ENCODE measurements at regions not wholly inside any gene's neighbourhood (a gene's known extent, or its start where the extent isn't known, plus 50 kb on each side); places are given as distances from the start of the nearest gene placed in this dataset.

GRCh38 chr2:191476901-191477300, 201.0 kb upstream of the NABP1 start:
- no peak for TF ChIP-seq GATA2 (IDR thresholded peaks at IDR 0.05; ENCODE audit: low read depth, low read length)

DNA sequence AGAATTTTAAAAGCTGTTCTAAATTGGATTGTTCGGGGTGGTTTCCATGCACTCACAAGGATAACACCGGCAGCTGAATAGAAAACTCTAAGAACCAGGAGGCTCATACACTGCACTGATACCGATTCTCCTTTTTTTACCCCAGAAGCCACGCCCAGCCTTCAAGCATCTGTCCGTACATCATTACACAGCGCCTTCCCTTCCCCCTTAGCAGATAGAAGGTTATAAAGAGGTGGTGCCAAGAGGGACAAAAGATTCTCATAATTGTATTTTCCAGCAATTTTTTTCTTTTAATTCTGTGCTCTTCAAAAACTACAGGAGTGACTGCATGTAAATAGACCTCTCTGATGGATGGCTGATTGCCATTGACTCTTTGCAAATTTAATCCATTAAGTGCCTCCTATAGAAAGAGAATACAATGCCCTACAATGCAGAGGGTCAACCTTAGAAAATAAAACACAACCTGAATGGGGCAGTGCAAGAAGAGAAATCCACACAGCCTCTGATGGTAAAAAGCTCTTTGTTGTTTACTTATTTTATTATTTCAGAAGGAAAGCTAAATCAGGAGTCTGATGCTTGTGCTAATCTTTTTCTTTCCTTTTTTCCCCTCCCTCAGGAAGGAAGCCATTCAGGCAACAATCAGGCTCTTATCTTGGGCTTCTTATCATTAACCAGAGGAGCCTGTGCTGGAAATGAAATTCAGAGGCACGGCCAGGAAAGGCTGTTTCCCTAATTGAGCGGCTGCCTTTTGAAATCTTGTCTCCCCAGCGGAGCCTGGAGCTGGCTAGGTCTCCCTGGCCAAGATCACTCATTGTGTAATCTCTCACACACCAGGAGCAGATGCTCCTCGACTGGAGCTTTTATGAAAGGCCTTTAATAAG, 198.9 kb upstream of the NABP1 start:
- TF ChIP-seq GATA2 (IDR thresholded peaks at IDR 0.05; ENCODE audit: low read depth, low read length) (peak; percentile 95), GATA3 (IDR thresholded peaks at IDR 0.05; ENCODE audit: low read depth, low read length) (peak; percentile 88)

- TF ChIP-seq GATA2 (IDR thresholded peaks at IDR 0.05; ENCODE audit: low read depth, low read length) (no peak), GATA3 (IDR thresholded peaks at IDR 0.05; ENCODE audit: low read depth, low read length) (no peak)
Observed at GRCh38 chr2:191479680-191480023, 198.3 kb upstream of the NABP1 start.

- no peak for TF ChIP-seq GATA2 (IDR thresholded peaks at IDR 0.05; ENCODE audit: low read depth, low read length)
- TF ChIP-seq GATA3 (IDR thresholded peaks at IDR 0.05; ENCODE audit: low read depth, low read length) = no peak
Observed at GRCh38 chr2:191481305-191482070, 196.4 kb upstream of the NABP1 start.

DNA sequence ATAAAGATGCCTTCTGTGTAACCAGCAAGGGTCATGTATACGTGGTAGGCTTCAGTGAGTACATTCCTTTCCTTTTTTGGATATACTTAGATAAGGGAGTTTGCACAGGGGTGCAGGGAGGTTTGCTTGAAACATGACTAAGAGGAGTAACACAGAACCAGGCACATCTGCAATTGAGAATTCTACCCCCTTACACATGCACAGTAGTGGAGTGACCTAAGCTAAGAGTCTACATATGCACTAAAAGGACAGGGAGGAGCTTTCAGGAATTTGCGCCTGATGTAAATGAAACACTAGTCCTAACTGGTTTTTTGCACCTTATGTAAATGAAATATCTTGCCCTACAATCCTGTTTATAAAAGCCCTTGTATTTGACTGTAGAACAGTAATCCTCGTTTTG, 194.8 kb upstream of the NABP1 start:
- TF ChIP-seq GATA3 (IDR thresholded peaks at IDR 0.05; ENCODE audit: low read depth, low read length) = no peak
- no peak for TF ChIP-seq GATA2 (IDR thresholded peaks at IDR 0.05; ENCODE audit: low read depth, low read length)

- TF ChIP-seq GATA2 (IDR thresholded peaks at IDR 0.05; ENCODE audit: low read depth, low read length) (no peak), GATA3 (IDR thresholded peaks at IDR 0.05; ENCODE audit: low read depth, low read length) (no peak)
Observed at GRCh38 chr2:191486584-191487320, 191.2 kb upstream of the NABP1 start.

DNA sequence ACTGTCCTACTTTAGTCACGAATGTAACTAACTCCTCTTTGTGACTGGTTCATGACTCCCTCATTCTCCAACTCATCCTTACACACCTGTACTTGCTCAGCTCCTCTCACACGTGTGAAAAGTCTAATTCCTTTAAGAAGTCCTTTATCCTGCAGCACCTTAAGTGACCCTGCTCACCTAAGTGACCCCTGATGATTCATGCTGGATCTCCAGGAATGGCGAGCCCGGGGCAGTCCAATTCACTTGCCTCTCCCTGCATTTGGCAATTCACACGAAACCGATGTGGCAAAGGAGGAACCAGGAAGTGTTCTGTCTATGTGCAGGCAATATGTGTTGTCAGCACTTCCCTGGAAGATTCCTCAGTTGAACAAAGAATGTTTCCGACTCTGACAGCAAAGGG, 189.8 kb upstream of the NABP1 start:
- TF ChIP-seq GATA2 (IDR thresholded peaks at IDR 0.05; ENCODE audit: low read depth, low read length) (no peak), GATA3 (IDR thresholded peaks at IDR 0.05; ENCODE audit: low read depth, low read length) (no peak)

- TF ChIP-seq GATA2 (IDR thresholded peaks at IDR 0.05; ENCODE audit: low read depth, low read length) = no peak
- TF ChIP-seq GATA3 (IDR thresholded peaks at IDR 0.05; ENCODE audit: low read depth, low read length) = no peak
Observed at GRCh38 chr2:191489177-191489576, 188.8 kb upstream of the NABP1 start.

DNA sequence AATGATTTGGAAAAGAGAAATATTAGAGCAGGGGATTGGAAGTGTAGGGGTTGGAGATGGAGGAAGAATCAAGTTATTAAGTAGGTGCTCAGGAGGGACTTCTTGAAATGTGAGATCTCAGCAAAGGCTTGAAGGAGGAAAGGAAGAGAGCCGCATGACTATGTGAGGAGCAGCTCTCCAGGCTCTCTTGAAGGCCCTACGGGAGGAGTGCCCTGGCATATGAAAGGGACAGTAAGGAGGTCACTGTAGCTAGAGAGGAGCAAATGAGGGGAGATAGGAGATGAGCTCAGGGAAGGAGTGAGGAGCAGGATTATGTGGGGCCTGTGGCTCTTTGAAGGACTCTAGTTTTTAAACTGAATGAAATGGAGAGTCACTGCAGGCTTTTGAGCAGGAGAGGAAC, 181.1 kb upstream of the NABP1 start:
- TF ChIP-seq GATA2 (IDR thresholded peaks at IDR 0.05; ENCODE audit: low read depth, low read length) = no peak
- TF ChIP-seq GATA3 (IDR thresholded peaks at IDR 0.05; ENCODE audit: low read depth, low read length) = no peak

DNA sequence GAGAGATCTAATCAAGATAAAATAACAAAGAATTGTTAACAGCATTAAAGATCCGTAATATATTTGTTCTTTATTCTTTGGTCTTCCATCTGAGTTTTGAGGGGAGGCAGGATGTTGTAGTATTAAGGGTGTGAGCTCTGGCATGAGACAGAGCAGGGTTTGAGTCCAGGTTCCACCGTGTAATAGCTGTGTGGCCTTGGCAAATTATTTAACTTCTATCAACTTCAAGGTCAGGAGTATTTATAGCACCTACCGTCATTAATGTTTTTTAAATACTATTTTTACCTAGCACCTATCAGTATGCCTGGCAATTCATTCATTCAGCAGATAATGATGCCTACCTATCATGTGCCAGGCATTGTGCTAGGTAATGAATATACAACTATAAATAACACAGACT, 180.1 kb upstream of the NABP1 start:
- no peak for TF ChIP-seq GATA2 (IDR thresholded peaks at IDR 0.05; ENCODE audit: low read depth, low read length)
- no peak for TF ChIP-seq GATA3 (IDR thresholded peaks at IDR 0.05; ENCODE audit: low read depth, low read length)

DNA sequence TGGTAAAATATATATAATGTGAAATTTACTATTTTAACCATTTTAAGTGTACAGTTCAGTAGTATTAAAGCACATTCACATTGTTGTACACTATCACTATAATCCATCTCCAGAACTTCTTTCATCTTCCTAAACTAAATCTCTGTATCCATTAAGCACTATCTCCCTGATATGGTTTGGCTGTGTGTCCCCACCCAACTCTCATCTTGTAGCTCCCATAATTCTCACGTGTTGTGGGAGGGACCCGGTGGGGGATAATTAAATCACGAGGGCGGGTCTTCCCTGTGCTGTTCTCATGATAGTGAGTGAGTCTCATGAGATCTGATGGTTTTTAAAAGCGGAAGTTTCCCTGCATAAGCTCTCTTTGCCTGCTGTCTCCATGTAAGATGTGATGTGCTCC, 178.9 kb upstream of the NABP1 start:
- TF ChIP-seq GATA3 (IDR thresholded peaks at IDR 0.05; ENCODE audit: low read depth, low read length) (no peak), GATA2 (IDR thresholded peaks at IDR 0.05; ENCODE audit: low read depth, low read length) (no peak)

DNA sequence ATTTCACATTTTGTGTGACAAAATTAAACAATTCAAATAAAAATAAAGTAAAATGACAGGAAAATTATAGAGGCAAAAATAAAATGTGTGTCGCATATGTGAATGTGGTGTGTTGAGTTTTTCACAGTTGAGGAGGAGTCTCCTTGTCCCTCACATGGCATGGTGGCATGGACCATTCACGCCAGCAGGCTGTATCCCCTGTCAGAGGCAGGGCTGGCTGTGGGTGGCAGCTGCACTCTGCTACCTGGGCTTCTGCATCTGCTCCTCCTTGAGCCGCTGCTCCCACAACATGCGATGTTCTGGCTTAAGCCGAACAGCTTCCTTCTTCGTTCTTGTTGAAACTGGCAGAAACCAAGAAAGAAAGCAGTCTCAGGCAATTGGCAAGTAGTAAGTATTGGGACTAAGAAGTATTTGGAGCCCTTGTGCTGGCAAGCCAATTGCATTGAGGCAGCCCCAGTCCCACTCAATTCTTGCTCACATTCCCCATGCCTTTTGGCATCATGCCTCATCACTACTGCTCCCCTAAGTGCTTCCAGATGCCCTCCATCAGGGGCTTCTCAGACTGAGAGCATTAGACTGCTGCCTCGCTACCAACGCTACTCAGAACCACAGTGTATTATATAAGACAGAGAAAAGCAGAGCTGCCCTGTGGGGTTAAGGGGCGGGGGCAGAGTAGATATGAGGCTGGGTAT, 177.9 kb upstream of the NABP1 start:
- TF ChIP-seq GATA2 (IDR thresholded peaks at IDR 0.05; ENCODE audit: low read depth, low read length) (no peak), GATA3 (IDR thresholded peaks at IDR 0.05; ENCODE audit: low read depth, low read length) (no peak)

DNA sequence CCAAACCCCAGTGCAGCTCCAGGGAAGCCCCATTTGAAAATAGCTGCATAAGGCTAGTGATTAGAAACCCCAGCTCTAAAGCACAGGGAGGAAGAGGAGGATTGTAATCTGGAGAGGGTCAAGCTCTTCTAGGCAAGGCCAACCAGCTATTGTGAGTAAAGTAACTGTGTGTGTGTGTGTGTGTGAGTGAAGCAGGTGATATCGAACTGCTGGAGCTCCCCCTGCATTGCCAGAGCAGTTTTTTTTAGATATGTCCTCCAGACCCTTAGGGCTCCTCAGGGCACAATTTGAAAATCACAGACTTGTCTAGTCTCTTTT, 177.4 kb upstream of the NABP1 start:
- TF ChIP-seq GATA3 (IDR thresholded peaks at IDR 0.05; ENCODE audit: low read depth, low read length) (no peak), GATA2 (IDR thresholded peaks at IDR 0.05; ENCODE audit: low read depth, low read length) (no peak)
